GM18868 (cell line): ENCODE measurements at regions not wholly inside any gene's neighbourhood (a gene's known extent, or its start where the extent isn't known, plus 50 kb on each side); places are given as distances from the start of the nearest gene placed in this dataset.
"Not testable (repeated sequence)": the region's sequence is repeated elsewhere in the genome, so short reads cannot be mapped to it uniquely, and the experiment has no call there.

ENCODE experiments used
- ATAC-seq: cut with Tn5 transposase; IDR thresholded peaks from one replicate; pipeline ENCODE4 v1.9.1; 2021; ENCODE audit warnings: mild to moderate bottlenecking, moderate library complexity; ENCODE audit not compliant: unreplicated experiment

- no peak for ATAC-seq
These were observed 1276.1 kb upstream of the FAM98A start for GRCh38 chr2:34875091-34875745.

DNA sequence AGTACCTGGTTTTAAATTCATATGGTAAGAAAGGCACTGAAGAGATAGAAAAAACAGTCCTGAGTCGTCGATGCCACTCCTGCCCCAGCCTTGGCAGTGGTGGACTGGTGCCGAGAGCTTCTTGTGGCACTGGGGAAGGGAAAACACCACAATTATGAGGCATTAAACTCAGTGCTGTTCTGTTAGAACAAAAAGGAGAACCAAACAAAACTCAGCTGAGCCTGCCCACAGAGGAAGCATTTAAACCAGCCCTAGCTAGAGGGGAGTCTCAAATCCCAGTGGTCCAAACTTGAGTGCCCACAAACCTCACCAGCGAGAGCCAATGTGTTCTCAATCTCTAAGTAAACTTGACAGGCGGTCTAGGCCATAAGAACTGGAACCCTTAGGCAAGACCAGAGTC, 1254.5 kb upstream of the FAM98A start:
- no peak for ATAC-seq

GRCh38 chr2:34851804-34852203, 1252.7 kb upstream of the FAM98A start:
- ATAC-seq: no peak

DNA sequence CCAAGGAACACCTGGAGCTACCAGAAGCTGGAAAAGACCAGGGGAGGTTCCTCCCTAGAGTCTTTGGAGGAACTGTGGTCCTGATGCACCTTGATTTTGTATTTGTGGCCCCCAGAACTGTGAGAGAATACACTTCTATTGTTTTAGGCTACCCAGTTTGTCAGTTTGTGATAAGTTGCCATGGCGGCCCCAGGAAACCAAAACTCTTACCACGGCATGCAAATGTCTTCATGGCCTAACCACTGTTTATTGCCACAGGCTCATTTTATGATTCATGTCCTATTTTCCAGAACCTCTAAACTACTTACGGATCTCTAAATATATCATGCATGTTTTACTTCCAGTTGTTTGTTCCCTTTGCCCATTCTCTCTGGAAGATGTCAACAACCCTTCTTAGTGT, 1250.7 kb upstream of the FAM98A start:
- no peak for ATAC-seq

DNA sequence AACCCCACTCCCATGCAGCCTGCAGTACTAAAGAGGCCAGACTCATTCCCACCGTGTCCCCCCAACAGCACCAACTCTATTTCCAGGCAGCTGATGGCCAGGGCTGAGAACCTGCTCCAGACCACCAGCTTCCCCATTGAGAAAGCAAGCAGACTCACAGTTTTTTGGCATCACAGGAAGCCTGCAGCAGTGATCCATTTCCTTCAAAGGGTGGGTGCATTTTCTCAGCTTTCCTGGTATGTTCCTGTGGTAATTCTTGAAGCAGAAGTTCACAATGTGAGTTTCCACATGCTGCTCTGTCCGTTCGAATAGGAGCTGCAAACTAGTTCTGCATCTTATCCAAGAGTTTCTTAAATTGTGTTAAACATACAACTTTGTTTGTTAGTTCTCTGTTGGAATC, 1249.6 kb upstream of the FAM98A start:
- ATAC-seq: no peak

DNA sequence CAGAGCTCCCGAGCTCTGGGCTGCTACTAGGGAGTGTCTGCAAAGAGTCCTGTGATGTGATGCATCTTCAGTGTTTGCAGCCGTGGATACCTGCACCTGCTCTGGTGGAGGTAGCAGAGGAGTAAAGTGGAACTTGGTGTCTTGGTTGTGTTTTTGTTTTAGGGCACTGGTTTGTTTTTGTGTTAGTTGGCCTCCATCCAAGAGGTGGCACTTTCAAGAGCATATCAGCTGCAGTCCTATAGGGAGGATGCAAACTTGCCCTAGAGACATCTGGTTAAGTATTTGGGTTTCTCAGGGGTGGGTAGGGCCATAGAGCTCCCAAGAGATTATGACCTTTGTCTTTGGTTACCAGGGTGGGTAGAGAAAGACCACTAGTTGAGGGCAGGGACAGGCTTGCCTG, 1249.0 kb upstream of the FAM98A start:
- ATAC-seq: no peak

GRCh38 chr2:34844629-34845028, 1245.5 kb upstream of the FAM98A start:
- ATAC-seq: no peak

- ATAC-seq: no peak
These were observed 1239.3 kb upstream of the FAM98A start for GRCh38 chr2:34838408-34838807.

- no peak for ATAC-seq
These were observed 1237.3 kb upstream of the FAM98A start for GRCh38 chr2:34836361-34836760.

DNA sequence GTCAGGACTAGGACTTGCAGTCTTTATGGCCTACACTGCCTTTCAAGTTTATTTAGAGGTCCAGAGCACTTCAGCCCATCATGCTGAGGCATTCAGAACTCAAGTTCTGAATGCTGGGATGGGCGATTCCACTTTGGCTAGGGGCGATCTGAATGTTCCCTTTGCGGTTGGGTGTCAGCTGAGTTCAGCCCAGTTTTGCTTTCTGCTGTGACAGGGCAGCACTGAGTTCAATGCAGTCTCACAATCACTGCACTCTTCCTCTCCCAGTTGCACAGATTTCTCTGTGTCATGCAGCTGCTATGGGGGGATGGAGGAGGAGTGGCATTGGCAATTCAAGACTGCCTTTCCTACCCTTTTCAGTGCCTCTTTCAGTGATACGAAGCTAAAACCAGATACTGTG, 1232.0 kb upstream of the FAM98A start:
- no peak for ATAC-seq

GRCh38 chr2:34828481-34828880, 1229.4 kb upstream of the FAM98A start:
- ATAC-seq: no peak

GRCh38 chr2:34827398-34827797, 1228.3 kb upstream of the FAM98A start:
- ATAC-seq: no peak

GRCh38 chr2:34825686-34826085, 1226.6 kb upstream of the FAM98A start:
- ATAC-seq: no peak

- no peak for ATAC-seq
These were observed 1223.5 kb upstream of the FAM98A start for GRCh38 chr2:34822616-34823015.

DNA sequence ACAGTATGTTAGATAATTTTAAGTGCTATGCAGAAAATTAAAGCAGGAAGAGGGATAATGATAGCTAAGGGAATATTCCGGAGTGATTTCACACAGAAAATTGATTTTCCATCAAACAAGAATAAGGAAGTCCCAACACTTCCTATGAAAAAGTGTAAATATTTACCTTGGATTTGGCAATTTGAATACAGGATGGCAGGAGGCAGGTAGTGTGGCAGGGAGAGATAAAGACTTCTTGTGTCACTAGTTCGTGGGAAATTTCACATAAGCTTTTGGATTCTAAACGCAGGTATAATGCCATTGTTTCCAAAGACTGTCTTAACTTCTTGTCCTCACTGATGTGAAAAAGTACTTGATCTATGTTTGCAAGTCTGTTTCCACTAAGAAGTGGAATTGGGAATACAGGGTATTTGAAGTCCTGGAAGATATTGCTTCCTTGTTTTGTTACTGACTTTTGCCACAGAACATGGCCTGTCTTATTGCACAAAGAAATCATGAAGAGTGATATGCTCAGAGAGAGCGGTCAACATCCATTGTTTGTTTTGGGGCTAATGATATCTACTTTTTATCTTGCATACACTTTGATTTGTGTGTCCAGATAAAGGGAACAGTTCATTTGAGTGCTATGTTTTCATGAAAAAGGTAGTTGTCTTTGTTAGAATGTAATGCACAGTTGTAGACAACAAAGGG, 1216.1 kb upstream of the FAM98A start:
- ATAC-seq: no peak

GRCh38 chr2:34810456-34810855, 1211.4 kb upstream of the FAM98A start:
- no peak for ATAC-seq

GRCh38 chr2:34808426-34808825, 1209.3 kb upstream of the FAM98A start:
- ATAC-seq: no peak

- ATAC-seq: no peak
These were observed 1207.8 kb upstream of the FAM98A start for GRCh38 chr2:34806891-34807290.

GRCh38 chr2:34806396-34806795, 1207.3 kb upstream of the FAM98A start:
- no peak for ATAC-seq

DNA sequence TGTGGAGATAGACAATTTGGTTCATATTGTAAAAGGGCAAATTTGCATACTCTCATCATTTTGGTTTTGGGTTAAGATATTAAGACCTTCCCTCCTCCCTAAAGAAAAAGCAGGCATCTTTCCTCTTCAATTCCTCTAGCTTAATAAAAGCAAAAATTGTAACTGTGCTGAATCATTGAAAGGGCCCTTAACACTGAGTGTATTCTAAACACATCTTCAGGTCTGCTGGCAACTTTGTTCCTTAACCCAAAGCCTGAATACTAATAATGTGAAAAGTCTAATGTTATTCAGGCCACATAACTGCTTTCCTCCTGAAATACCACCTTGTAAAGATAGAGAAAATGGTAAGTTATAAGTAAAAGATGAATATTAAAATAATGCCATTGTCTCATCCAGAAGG, 1200.5 kb upstream of the FAM98A start:
- no peak for ATAC-seq

- ATAC-seq: not testable (repeated sequence)
These were observed 1196.5 kb upstream of the FAM98A start for GRCh38 chr2:34795586-34795985.

- no peak for ATAC-seq
These were observed 1190.1 kb upstream of the FAM98A start for GRCh38 chr2:34789169-34789568.

GRCh38 chr2:34787341-34787740, 1188.2 kb upstream of the FAM98A start:
- ATAC-seq: no peak
